A549 (cell line): ENCODE measurements at regions not wholly inside any gene's neighbourhood (a gene's known extent, or its start where the extent isn't known, plus 50 kb on each side); places are given as distances from the start of the nearest gene placed in this dataset.

Source experiments
- ATAC-seq, 2 experiments: fragments of 200-7000 bp in 1 of 2; fragments of >200 bp in 1 of 2; cut with Nextera tagmentation in 1 of 2; cut with Tn5 transposase in 1 of 2; 3 replicates each; pipeline versions ENCODE4 v1.8.0 to v1.9.1; 2018 to 2020; ENCODE audit warnings: mild to moderate bottlenecking in 1 of 2, moderate library complexity in 1 of 2
- CTCF ChIA-PET: fragments of 300-600 bp; sonication (Branson Sonifier 250); formaldehyde crosslinking; extraction: SDS; loops from one replicate; lab custom pipeline; 2021; ENCODE audit warnings: antibody characterized with exemption, inconsistent platforms; lab: Yijun Ruan, JAX
- POLR2A ChIA-PET: fragments of 350-600 bp; formaldehyde crosslinking; extraction: SDS; loops from one replicate; lab custom pipeline; 2021; ENCODE audit warnings: antibody characterized with exemption, inconsistent platforms; lab: Yijun Ruan, JAX
- DNase-seq, 2 experiments: peaks; one replicate each; pipeline versions ENCODE4 v3.0.0 to v3.0.0-alpha.2; 2011 to 2016; ENCODE audit warnings: low read depth in 1 of 2, low spot score in 1 of 2
- FAIRE-seq: peaks from 2 replicates; lab custom pipeline; 2011; peaks lifted over from hg19 to GRCh38; lab: Jason Lieb, UNC
- H3K27ac ChIP-seq, 2 experiments: fragments of >200 bp; sonication (Bioruptor Twin); formaldehyde crosslinking; 3 replicates each; pipeline ENCODE4 v1.5.1; 2016 to 2017
- H3K4me1 ChIP-seq: fragments of >200 bp; sonication (Bioruptor Twin); formaldehyde crosslinking; 3 replicates; pipeline ENCODE4 v1.6.1; 2016
- H3K4me2 ChIP-seq: fragments of >200 bp; sonication (Bioruptor Twin); formaldehyde crosslinking; 3 replicates; pipeline ENCODE4 v1.6.1; 2016
- H3K4me3 ChIP-seq: fragments of >200 bp; sonication (Bioruptor Twin); formaldehyde crosslinking; 3 replicates; pipeline ENCODE4 v1.5.1; 2016
- H3K9me3 ChIP-seq: fragments of >200 bp; sonication (Bioruptor Twin); formaldehyde crosslinking; 3 replicates; pipeline ENCODE4 v1.6.1; 2016
- BHLHE40 ChIP-seq: IDR thresholded peaks from 2 replicates; pipeline ENCODE4 v1.6.1; 2012; ENCODE audit warnings: low read depth, low read length, inconsistent platforms
- CBX2 ChIP-seq: fragments of 200-600 bp; sonication (generic); IDR thresholded peaks from 2 replicates; pipeline ENCODE4 v1.6.1; 2016; ENCODE audit warnings: low read depth, mild to moderate bottlenecking, borderline replicate concordance
- EHMT2 ChIP-seq: fragments of 200-600 bp; sonication (generic); IDR thresholded peaks from 2 replicates; pipeline ENCODE4 v1.6.1; 2016; ENCODE audit warnings: antibody characterized with exemption, low read depth, mild to moderate bottlenecking, moderate library complexity
- EP300 ChIP-seq, 2 experiments: fragments of >200 bp; sonication (Bioruptor Twin); formaldehyde crosslinking; IDR thresholded peaks; 2 replicates in 1 of 2; 3 replicates in 1 of 2; pipeline ENCODE4 v1.6.1; 2016 to 2017
- ESRRA ChIP-seq: fragments of 150-350 bp; IDR thresholded peaks from 2 replicates; pipeline ENCODE4 v1.6.1; 2014; ENCODE audit warnings: mild to moderate bottlenecking, low read length, borderline replicate concordance
- FOSL2 ChIP-seq, 2 experiments: fragments of 450-650 bp in 1 of 2; fragments of >200 bp in 1 of 2; sonication (Bioruptor Twin) in 1 of 2; formaldehyde crosslinking; IDR thresholded peaks; 2 replicates each; pipeline versions ENCODE4 v1.5.0 to v1.6.1; 2016 to 2020; ENCODE audit warnings: mild to moderate bottlenecking in 1 of 2, moderate library complexity in 1 of 2
- FOXS1 ChIP-seq: fragments of 250-450 bp; sonication (Bioruptor Pico); IDR thresholded peaks from 2 replicates; pipeline ENCODE4 v1.5.0; 2020; ENCODE audit warnings: mild to moderate bottlenecking, moderate library complexity
- HEYL ChIP-seq: fragments of 250-450 bp; sonication (Bioruptor Pico); IDR thresholded peaks from 2 replicates; pipeline ENCODE4 v1.8.0; 2021; ENCODE audit warnings: mild to moderate bottlenecking, moderate library complexity
- HOXA7 ChIP-seq: fragments of 250-450 bp; sonication (Bioruptor Pico); IDR thresholded peaks from 2 replicates; pipeline ENCODE4 v1.5.0; 2020; ENCODE audit warnings: mild to moderate bottlenecking, moderate library complexity
- HOXB13 ChIP-seq: fragments of 250-450 bp; sonication (Bioruptor Pico); IDR thresholded peaks from 2 replicates; pipeline ENCODE4 v1.5.0; 2020; ENCODE audit warnings: low read depth, mild to moderate bottlenecking, moderate library complexity
- JUN ChIP-seq, 2 experiments: fragments of >200 bp; sonication (Bioruptor Twin); formaldehyde crosslinking; IDR thresholded peaks; 2 replicates in 1 of 2; 3 replicates in 1 of 2; pipeline ENCODE4 v1.6.1; 2016 to 2017
- KDM1A ChIP-seq: fragments of 200-600 bp; sonication (generic); IDR thresholded peaks from 2 replicates; pipeline ENCODE4 v1.6.1; 2016; ENCODE audit warnings: low read depth, mild to moderate bottlenecking
- KDM5A ChIP-seq: fragments of 200-600 bp; sonication (generic); IDR thresholded peaks from 2 replicates; pipeline ENCODE4 v1.6.1; 2016; ENCODE audit warnings: antibody characterized with exemption, mild to moderate bottlenecking
- MAFK ChIP-seq: fragments of 450-650 bp; IDR thresholded peaks from 2 replicates; pipeline ENCODE4 v1.6.1; 2014; ENCODE audit not compliant: partially characterized antibody
- MYC ChIP-seq: IDR thresholded peaks from 2 replicates; pipeline ENCODE4 v1.6.1; 2012; ENCODE audit warnings: mild to moderate bottlenecking, inconsistent platforms, low read length, improper control_type of control experiment, borderline replicate concordance
- NPAS2 ChIP-seq: fragments of 250-450 bp; sonication (Bioruptor Pico); IDR thresholded peaks from 2 replicates; pipeline ENCODE4 v1.8.0; 2022; ENCODE audit warnings: mild to moderate bottlenecking, moderate library complexity, borderline replicate concordance
- NR3C1 ChIP-seq: fragments of >200 bp; sonication (Bioruptor Twin); formaldehyde crosslinking; IDR thresholded peaks from 3 replicates; pipeline ENCODE4 v1.6.1; 2017
- POLR2A ChIP-seq: IDR thresholded peaks from 2 replicates; pipeline ENCODE4 v1.6.1; 2012; ENCODE audit warnings: mild to moderate bottlenecking, low read length
- POLR2AphosphoS2 ChIP-seq: conservative IDR thresholded peaks from 2 replicates; pipeline ENCODE4 v1.6.1; 2012; ENCODE audit warnings: low read length, improper control_type of control experiment, inconsistent platforms
- RAD21 ChIP-seq, 2 experiments: fragments of >200 bp in 1 of 2; sonication (Bioruptor Twin) in 1 of 2; formaldehyde crosslinking in 1 of 2; IDR thresholded peaks in 1 of 2; conservative IDR thresholded peaks in 1 of 2; 2 replicates in 1 of 2; 3 replicates in 1 of 2; pipeline ENCODE4 v1.6.1; 2012 to 2018; ENCODE audit warnings: inconsistent platforms in 1 of 2
- RCOR1 ChIP-seq: fragments of 150-350 bp; IDR thresholded peaks from 2 replicates; pipeline ENCODE4 v1.6.1; 2014; ENCODE audit warnings: antibody characterized with exemption, low read length, low read depth
- RFX5 ChIP-seq: fragments of 450-650 bp; IDR thresholded peaks from 2 replicates; pipeline ENCODE4 v1.7.1; 2014; ENCODE audit warnings: antibody characterized with exemption, mild to moderate bottlenecking, moderate library complexity
- RNF2 ChIP-seq: fragments of 200-600 bp; sonication (generic); IDR thresholded peaks from 2 replicates; pipeline ENCODE4 v1.6.1; 2016; ENCODE audit warnings: low read depth, mild to moderate bottlenecking, antibody characterized with exemption, moderate library complexity, borderline replicate concordance
- SMC3 ChIP-seq: fragments of >200 bp; sonication (Bioruptor Twin); formaldehyde crosslinking; IDR thresholded peaks from 3 replicates; pipeline ENCODE4 v1.6.1; 2018; ENCODE audit warnings: inconsistent platforms
- SREBF2 ChIP-seq: fragments of 450-650 bp; IDR thresholded peaks from 2 replicates; pipeline ENCODE4 v1.6.1; 2014; ENCODE audit warnings: mild to moderate bottlenecking, moderate library complexity
- TP53 ChIP-seq: fragments of 250-450 bp; sonication (Bioruptor Pico); IDR thresholded peaks from 2 replicates; pipeline ENCODE4 v1.5.0; 2021; ENCODE audit warnings: mild to moderate bottlenecking, moderate library complexity
- ZSCAN20 ChIP-seq: fragments of 250-450 bp; sonication (Bioruptor Pico); IDR thresholded peaks from 2 replicates; pipeline ENCODE4 v1.8.0; 2022; ENCODE audit warnings: mild to moderate bottlenecking, moderate library complexity
- WGBS: methylation state at CpG from one replicate; pipeline ENCODE4 v1.1.6; 2017; ENCODE audit errors: missing lambda C conversion rate; 5-methylcytosine and 5-hydroxymethylcytosine counted together
- TF ChIP-seq, protein P1 (sequence below): fragments of >200 bp; sonication (Bioruptor Twin); formaldehyde crosslinking; IDR thresholded peaks from 2 replicates; pipeline ENCODE4 v1.6.1; 2016
- TF ChIP-seq, protein P2 (sequence below): fragments of 250-450 bp; sonication (Bioruptor Pico); IDR thresholded peaks from 2 replicates; pipeline ENCODE4 v1.5.0; 2020; ENCODE audit warnings: low read depth, mild to moderate bottlenecking, moderate library complexity
- TF ChIP-seq, protein P3 (sequence below): IDR thresholded peaks from 2 replicates; pipeline ENCODE4 v1.6.1; 2012
- TF ChIP-seq, protein P4 (sequence below): IDR thresholded peaks from 2 replicates; pipeline ENCODE4 v1.6.1; 2012; ENCODE audit warnings: low read depth, borderline replicate concordance
- TF ChIP-seq, protein P5 (sequence below): fragments of >200 bp; sonication (Bioruptor Twin); formaldehyde crosslinking; IDR thresholded peaks from 3 replicates; pipeline ENCODE4 v1.5.1; 2016

DNA sequence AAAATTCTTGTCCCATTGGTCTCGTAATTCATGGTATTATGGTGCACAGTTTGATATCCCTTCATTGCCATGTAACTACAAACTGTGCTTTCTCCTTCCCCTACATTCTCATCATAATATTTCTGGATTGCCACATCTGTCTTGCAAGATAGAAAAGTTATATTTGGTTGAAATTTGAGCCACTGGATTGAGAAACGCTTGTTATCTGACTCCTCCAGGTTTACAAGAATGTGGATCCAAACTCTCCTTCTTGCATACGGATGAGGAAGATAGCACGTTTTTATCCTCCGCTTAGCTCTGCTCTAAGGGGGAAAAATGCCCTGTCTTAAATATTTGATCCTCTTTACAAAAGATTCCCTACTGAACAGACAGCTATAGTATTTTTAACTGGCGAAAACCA, 438.2 kb downstream of the TSN start:
- TF ChIP-seq KDM5A (no peak), RAD21 (conservative IDR thresholded peaks at IDR 0.05 in 1 of 2, IDR thresholded peaks at IDR 0.05 in 1 of 2) (no peak), POLR2A (no peak), RFX5 (no peak)
- TF ChIP-seq, protein P1, sequence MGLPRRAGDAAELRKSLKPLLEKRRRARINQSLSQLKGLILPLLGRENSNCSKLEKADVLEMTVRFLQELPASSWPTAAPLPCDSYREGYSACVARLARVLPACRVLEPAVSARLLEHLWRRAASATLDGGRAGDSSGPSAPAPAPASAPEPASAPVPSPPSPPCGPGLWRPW, result no peak
- TF ChIP-seq, protein P2, sequence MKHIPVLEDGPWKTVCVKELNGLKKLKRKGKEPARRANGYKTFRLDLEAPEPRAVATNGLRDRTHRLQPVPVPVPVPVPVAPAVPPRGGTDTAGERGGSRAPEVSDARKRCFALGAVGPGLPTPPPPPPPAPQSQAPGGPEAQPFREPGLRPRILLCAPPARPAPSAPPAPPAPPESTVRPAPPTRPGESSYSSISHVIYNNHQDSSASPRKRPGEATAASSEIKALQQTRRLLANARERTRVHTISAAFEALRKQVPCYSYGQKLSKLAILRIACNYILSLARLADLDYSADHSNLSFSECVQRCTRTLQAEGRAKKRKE (CRISPR knock-in tag), result no peak
- TF ChIP-seq, protein P3, sequence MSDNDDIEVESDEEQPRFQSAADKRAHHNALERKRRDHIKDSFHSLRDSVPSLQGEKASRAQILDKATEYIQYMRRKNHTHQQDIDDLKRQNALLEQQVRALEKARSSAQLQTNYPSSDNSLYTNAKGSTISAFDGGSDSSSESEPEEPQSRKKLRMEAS, result no peak
- TF ChIP-seq, protein P4, sequence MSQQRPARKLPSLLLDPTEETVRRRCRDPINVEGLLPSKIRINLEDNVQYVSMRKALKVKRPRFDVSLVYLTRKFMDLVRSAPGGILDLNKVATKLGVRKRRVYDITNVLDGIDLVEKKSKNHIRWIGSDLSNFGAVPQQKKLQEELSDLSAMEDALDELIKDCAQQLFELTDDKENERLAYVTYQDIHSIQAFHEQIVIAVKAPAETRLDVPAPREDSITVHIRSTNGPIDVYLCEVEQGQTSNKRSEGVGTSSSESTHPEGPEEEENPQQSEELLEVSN, result no peak
- FAIRE-seq (no peak), ATAC-seq (no peak), DNase-seq (no peak)
- Histone ChIP-seq H3K27ac (no peak overlapping the region), H3K4me2 (no peak overlapping the region), H3K4me3 (no peak overlapping the region), H3K4me1 (no peaks in the 10 kb centered on the region), H3K9me3 (no peaks in the 10 kb centered on the region)
- ChIA-PET POLR2A (no interaction called here), CTCF (interaction anchor here (1.1 kb wide), 1 partner anchor 39 kb away, joined by 3 read pairs; no protein-coding TSS in a partner anchor)
- WGBS, result 25% methylated on average over 6 of the region's 6 CpGs

DNA sequence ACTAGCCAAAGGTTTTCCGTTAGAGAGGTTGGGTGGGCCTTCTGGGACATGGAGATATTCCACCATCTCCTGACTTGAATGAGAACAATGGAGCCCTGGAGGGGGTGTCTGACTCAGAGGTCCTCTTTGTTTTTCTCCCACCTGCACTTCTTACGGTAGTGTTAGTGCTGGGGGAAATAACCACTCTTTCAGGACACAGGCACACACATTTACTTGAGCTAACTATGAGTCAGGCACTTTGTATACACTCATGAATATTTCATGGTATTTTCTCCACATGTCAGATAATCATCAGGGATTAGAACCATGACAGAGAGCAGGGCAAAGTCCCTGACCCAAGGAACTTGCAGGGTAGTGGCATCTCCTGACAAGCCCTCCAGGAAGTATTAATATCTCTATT, 439.1 kb downstream of the TSN start:
- H3K4me2 ChIP-seq, result no peak overlapping the region
- H3K9me3 ChIP-seq, result no peaks in the 10 kb centered on the region
- no peak overlapping the region for H3K27ac ChIP-seq
- ATAC-seq (no peak), DNase-seq (no peak), FAIRE-seq (no peak)
- TF ChIP-seq KDM1A, result no peak
- TF ChIP-seq ZSCAN20, result no peak
- no peak for TF ChIP-seq BHLHE40
- TF ChIP-seq POLR2A, result no peak
- TF ChIP-seq FOXS1 (CRISPR knock-in tag), result no peak
- no peak for TF ChIP-seq ESRRA
- TF ChIP-seq HEYL, result no peak
- no peak for TF ChIP-seq HOXA7 (CRISPR knock-in tag)
- no peak for TF ChIP-seq NPAS2 (CRISPR knock-in tag)
- TF ChIP-seq RNF2, result no peak
- no peak for TF ChIP-seq SREBF2
- TF ChIP-seq KDM5A, result no peak
- TF ChIP-seq EP300 (IDR thresholded peaks at IDR 0.05), result no peak
- TF ChIP-seq HOXB13 (CRISPR knock-in tag), result no peak
- no peak for TF ChIP-seq NR3C1
- TF ChIP-seq, protein P5, sequence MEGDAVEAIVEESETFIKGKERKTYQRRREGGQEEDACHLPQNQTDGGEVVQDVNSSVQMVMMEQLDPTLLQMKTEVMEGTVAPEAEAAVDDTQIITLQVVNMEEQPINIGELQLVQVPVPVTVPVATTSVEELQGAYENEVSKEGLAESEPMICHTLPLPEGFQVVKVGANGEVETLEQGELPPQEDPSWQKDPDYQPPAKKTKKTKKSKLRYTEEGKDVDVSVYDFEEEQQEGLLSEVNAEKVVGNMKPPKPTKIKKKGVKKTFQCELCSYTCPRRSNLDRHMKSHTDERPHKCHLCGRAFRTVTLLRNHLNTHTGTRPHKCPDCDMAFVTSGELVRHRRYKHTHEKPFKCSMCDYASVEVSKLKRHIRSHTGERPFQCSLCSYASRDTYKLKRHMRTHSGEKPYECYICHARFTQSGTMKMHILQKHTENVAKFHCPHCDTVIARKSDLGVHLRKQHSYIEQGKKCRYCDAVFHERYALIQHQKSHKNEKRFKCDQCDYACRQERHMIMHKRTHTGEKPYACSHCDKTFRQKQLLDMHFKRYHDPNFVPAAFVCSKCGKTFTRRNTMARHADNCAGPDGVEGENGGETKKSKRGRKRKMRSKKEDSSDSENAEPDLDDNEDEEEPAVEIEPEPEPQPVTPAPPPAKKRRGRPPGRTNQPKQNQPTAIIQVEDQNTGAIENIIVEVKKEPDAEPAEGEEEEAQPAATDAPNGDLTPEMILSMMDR, result no peak
- TF ChIP-seq RFX5, result no peak
- no peak for TF ChIP-seq SMC3
- 0% methylated on average over 2 of the region's 2 CpGs for WGBS
- CTCF ChIA-PET, result interaction anchor here (1.1 kb wide), 1 partner anchor 40 kb away, joined by 3 read pairs; no protein-coding TSS in a partner anchor
- POLR2A ChIA-PET, result no interaction called here
- H3K4me3 ChIP-seq, result no peak overlapping the region
- H3K4me1 ChIP-seq, result no peaks in the 10 kb centered on the region

DNA sequence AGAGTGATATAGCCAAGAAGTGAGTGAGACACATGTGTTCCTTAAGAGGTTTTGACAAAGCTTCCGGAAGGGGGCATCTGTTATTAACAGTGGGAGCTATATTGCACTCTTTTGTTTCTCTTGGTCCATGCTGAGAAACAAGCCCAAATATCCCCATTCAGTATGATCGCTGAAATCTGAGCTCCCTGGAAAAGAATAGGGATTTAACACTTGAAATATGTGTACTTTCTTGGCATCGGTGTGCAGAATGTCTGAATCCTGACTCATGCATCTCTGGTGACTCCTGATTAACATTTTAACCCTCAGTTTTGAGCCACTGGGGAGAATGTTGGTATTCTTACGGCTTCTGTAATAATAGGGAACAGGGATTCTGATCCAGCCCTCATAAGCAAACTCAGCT, 448.1 kb downstream of the TSN start:
- WGBS, result 3% methylated on average over 4 of the region's 4 CpGs
- no peak for FAIRE-seq
- DNase-seq, result no peak
- ATAC-seq, result no peak
- no peak overlapping the region for H3K4me2 ChIP-seq
- H3K9me3 ChIP-seq, result no peaks in the 10 kb centered on the region
- CTCF ChIA-PET, result interaction anchor here (2.1 kb wide), 1 partner anchor 13 kb away, joined by 6 read pairs; no protein-coding TSS in a partner anchor
- POLR2A ChIA-PET, result no interaction called here
- no peak overlapping the region for H3K4me3 ChIP-seq
- H3K4me1 ChIP-seq, result no peaks in the 10 kb centered on the region
- H3K27ac ChIP-seq, result no peak overlapping the region
- TF ChIP-seq RCOR1 (no peak), CBX2 (no peak), FOSL2 (IDR thresholded peaks at IDR 0.05) (no peak), FOSL2 (CRISPR knock-in tag; IDR thresholded peaks at IDR 0.05) (no peak), TP53 (CRISPR knock-in tag) (no peak), ESRRA (no peak), EHMT2 (no peak), NPAS2 (CRISPR knock-in tag) (no peak), MYC (no peak), MAFK (no peak), JUN (IDR thresholded peaks at IDR 0.05) (no peak), POLR2AphosphoS2 (no peak), HEYL (no peak)
- TF ChIP-seq, protein P2 (CRISPR knock-in tag), result no peak
- TF ChIP-seq, protein P1, result no peak
